HG02642 (cell line): ENCODE measurements at regions not wholly inside any gene's neighbourhood (a gene's known extent, or its start where the extent isn't known, plus 50 kb on each side); places are given as distances from the start of the nearest gene placed in this dataset.
A peak's percentile ranks its signal among the peaks of the same experiment; 100 is the strongest.

Source experiments
- ATAC-seq: cut with Tn5 transposase; IDR thresholded peaks from one replicate; pipeline ENCODE4 v1.9.1; 2021; ENCODE audit warnings: mild to moderate bottlenecking; ENCODE audit not compliant: unreplicated experiment, poor library complexity

- no peak for ATAC-seq
Observed at GRCh38 chr13:108020027-108020426, 195.3 kb downstream of the LIG4 start.

- no peak for ATAC-seq
Observed at GRCh38 chr13:108018371-108018870, 196.9 kb downstream of the LIG4 start.

GRCh38 chr13:108006619-108007018 is 208.7 kb downstream of the LIG4 start:
- no peak for ATAC-seq

- ATAC-seq, result no peak
Observed at GRCh38 chr13:108005231-108005630, 210.1 kb downstream of the LIG4 start.

- ATAC-seq, result no peak
Observed at GRCh38 chr13:108003626-108004025, 211.7 kb downstream of the LIG4 start.

- ATAC-seq, result no peak
Observed at GRCh38 chr13:108000998-108001397, 214.3 kb downstream of the LIG4 start.

- no peak for ATAC-seq
Observed at GRCh38 chr13:107999751-108000150, 215.6 kb downstream of the LIG4 start.

- no peak for ATAC-seq
Observed at GRCh38 chr13:107994137-107994536, 221.2 kb downstream of the LIG4 start.

GRCh38 chr13:107993239-107993949 is 221.9 kb downstream of the LIG4 start:
- ATAC-seq, result peak; percentile 69

GRCh38 chr13:107992542-107992941 is 222.8 kb downstream of the LIG4 start:
- ATAC-seq, result no peak

- ATAC-seq, result no peak
Observed at GRCh38 chr13:107977071-107977574, 238.2 kb downstream of the LIG4 start.

GRCh38 chr13:107976628-107977027 is 238.7 kb downstream of the LIG4 start:
- ATAC-seq, result no peak

- ATAC-seq, result no peak
Observed at GRCh38 chr13:107974409-107974808, 240.9 kb downstream of the LIG4 start.

- ATAC-seq, result no peak
Observed at GRCh38 chr13:107969546-107969945, 245.8 kb downstream of the LIG4 start.

GRCh38 chr13:107968470-107968869 is 246.9 kb downstream of the LIG4 start:
- no peak for ATAC-seq

GRCh38 chr13:107964395-107964794 is 250.9 kb downstream of the LIG4 start:
- ATAC-seq, result no peak

- ATAC-seq, result no peak
Observed at GRCh38 chr13:107961849-107962608, 253.3 kb downstream of the LIG4 start.

GRCh38 chr13:107960301-107960700 is 255.0 kb downstream of the LIG4 start:
- ATAC-seq, result no peak

GRCh38 chr13:107956889-107957288 is 258.4 kb downstream of the LIG4 start:
- ATAC-seq, result no peak

GRCh38 chr13:107942030-107942617 is 273.2 kb downstream of the LIG4 start:
- no peak for ATAC-seq
